ENCODE measurements at regions not wholly inside any gene's neighbourhood (a gene's known extent, or its start where the extent isn't known, plus 50 kb on each side); places are given as distances from the start of the nearest gene placed in this dataset.

- no peak overlapping the region for H3K56ac ChIP-seq (replicated peaks; ENCODE audit: insufficient read length, low read depth, low read length)
- FAIRE-seq (no peak), DNase-seq (ENCODE audit: low read depth in 1 of 2, low spot score in 2 of 2) (no peak)
- H3K4ac ChIP-seq (replicated peaks; ENCODE audit: insufficient read length, low read depth, low read length): no peak overlapping the region
- H4K20me1 ChIP-seq (replicated peaks in 1 of 2; ENCODE audit: control insufficient read depth in 1 of 2, insufficient read depth in 2 of 2, low read length in 2 of 2): no peaks in the 10 kb centered on the region
- no peak overlapping the region for H2BK120ac ChIP-seq (replicated peaks; ENCODE audit: low read depth, low read length)
- CTCF ChIA-PET (ENCODE audit: partially characterized antibody): interaction anchor here (0.8 to 1.7 kb wide), 10 partner anchors 11 to 253 kb away, joined by 3 to 7 read pairs (median 3); no protein-coding TSS in a partner anchor
- peaks cover 0 to 8% (median 3%) of the 10 kb centered on the region in 4 experiments; a peak in 4 of 7 replicates for H3K4me1 ChIP-seq (replicated peaks in 1 of 4; ENCODE audit: control insufficient read depth in 3 of 4, insufficient read depth in 4 of 4, low read length in 3 of 4)
- no peak overlapping the region for H3K4me3 ChIP-seq (ENCODE audit: extremely low read depth in 1 of 4, insufficient read depth in 2 of 4, low read depth in 3 of 4, low read length in 4 of 4)
- no peaks in the 10 kb centered on the region for H3K23me2 ChIP-seq (ENCODE audit: low read depth, low read length)
- H3K14ac ChIP-seq (ENCODE audit: insufficient read length): no peak overlapping the region
- H3K27ac ChIP-seq (ENCODE audit: low read depth, low read length): no peak overlapping the region
- H3K9ac ChIP-seq (replicated peaks in 1 of 4; ENCODE audit: extremely low read depth in 1 of 4, low read depth in 3 of 4, low read length in 3 of 4): no peak overlapping the region
- H2BK5ac ChIP-seq (ENCODE audit: low read depth, low read length): no peak overlapping the region
- no peaks in the 10 kb centered on the region for H3K36me3 ChIP-seq (ENCODE audit: control insufficient read depth in 2 of 4, insufficient read depth in 4 of 4, low read length in 3 of 4)
- no peak for TF ChIP-seq CEBPB (IDR thresholded peaks at IDR 0.05; ENCODE audit: low read depth, low read length)
- TF ChIP-seq SP4 (IDR thresholded peaks at IDR 0.05; ENCODE audit: low read length): no peak
- TF ChIP-seq TAF1 (IDR thresholded peaks at IDR 0.05; ENCODE audit: low read depth, low read length): no peak
- no peak for TF ChIP-seq EZH2 (IDR thresholded peaks at IDR 0.05; ENCODE audit: low read depth, low read length, severe bottlenecking)
- no peak overlapping the region for H2AFZ ChIP-seq (ENCODE audit: low read length)
- no peak overlapping the region for H3K4me2 ChIP-seq (ENCODE audit: insufficient read depth in 1 of 2, low read depth in 2 of 2, low read length in 2 of 2)
- H3K27me3 ChIP-seq (replicated peaks in 1 of 4; ENCODE audit: control insufficient read depth in 3 of 4, extremely low read depth in 1 of 4, insufficient read depth in 3 of 4, low read length in 3 of 4): no peaks in the 10 kb centered on the region
- no peak overlapping the region for H3K23ac ChIP-seq (ENCODE audit: insufficient read length)
- WGBS, 2 experiments (ENCODE audit: extremely low coverage in 1 of 2, insufficient coverage in 1 of 2, insufficient read length in 1 of 2, insufficient replicate concordance in 2 of 2, low coverage in 1 of 2, low lambda C conversion rate in 2 of 2, missing lambda C conversion rate in 1 of 2): 85% methylated on average over 6 of the region's 6 CpGs; no CpG with 5 or more reads in 1 of the 2 experiments
- no peaks in the 10 kb centered on the region for H3K79me1 ChIP-seq (ENCODE audit: low read depth, low read length)
- H2BK15ac ChIP-seq (ENCODE audit: low read length): no peak overlapping the region
- H4K5ac ChIP-seq (ENCODE audit: insufficient read length, low read depth, low read length): no peak overlapping the region
- H2BK20ac ChIP-seq (ENCODE audit: low read length): no peak overlapping the region
- POLR2A ChIA-PET (ENCODE audit: partially characterized antibody): interaction anchor here (1.1 to 1.2 kb wide), 2 partner anchors 14 to 200 kb away, joined by 3 read pairs; no protein-coding TSS in a partner anchor
- no peak overlapping the region for H4K91ac ChIP-seq (replicated peaks; ENCODE audit: insufficient read length, low read length)
- H2BK12ac ChIP-seq (ENCODE audit: low read depth, low read length): no peak overlapping the region
- H3K9me3 ChIP-seq (ENCODE audit: insufficient read depth in 2 of 2, low read depth in 1 of 2, low read length in 1 of 2): no peaks in the 10 kb centered on the region
- H3K18ac ChIP-seq (ENCODE audit: extremely low read depth, low read length): no peak overlapping the region
- H4K8ac ChIP-seq (ENCODE audit: extremely low read depth, insufficient read depth, low read length): no peak overlapping the region
- no peak overlapping the region for H2AK5ac ChIP-seq (ENCODE audit: low read depth, low read length)
- H3K79me2 ChIP-seq (ENCODE audit: control insufficient read depth in 1 of 2, insufficient read depth in 2 of 2, low read length in 2 of 2): no peaks in the 10 kb centered on the region
Measured at GRCh38 chr9:96075111-96075510, 199.6 kb downstream of the ERCC6L2 start.
